Activated T-helper 17 cell treated with anti-CD3 and anti-CD28 coated beads, Interleukin-2, amount 50 U/mL, for 72 hours (primary cell): ENCODE measurements at regions not wholly inside any gene's neighbourhood (a gene's known extent, or its start where the extent isn't known, plus 50 kb on each side); places are given as distances from the start of the nearest gene placed in this dataset.
A peak's percentile ranks its signal among the peaks of the same experiment; 100 is the strongest.
"Not testable (repeated sequence)": the region's sequence is repeated elsewhere in the genome, so short reads cannot be mapped to it uniquely, and the experiment has no call there.

ENCODE experiments used
- ATAC-seq: fragments of 150-1000 bp; cut with Tn5 transposase; replicated peaks from 2 replicates; pipeline ENCODE4 v1.10.0; 2021; ENCODE audit warnings: mild to moderate bottlenecking, moderate library complexity
- H3K27ac Mint-ChIP-seq: one replicate; pipeline ENCODE4 v1.8.0; 2022; ENCODE audit warnings: mixed read lengths
- H3K27me3 Mint-ChIP-seq: one replicate; pipeline ENCODE4 v1.8.0; 2022; ENCODE audit warnings: mixed read lengths
- H3K36me3 Mint-ChIP-seq: one replicate; pipeline ENCODE4 v1.8.0; 2022; ENCODE audit warnings: low read depth, mild to moderate bottlenecking, mixed read lengths
- H3K4me1 Mint-ChIP-seq: one replicate; pipeline ENCODE4 v1.8.0; 2022; ENCODE audit warnings: mixed read lengths
- H3K4me3 Mint-ChIP-seq: one replicate; pipeline ENCODE4 v1.8.0; 2022; ENCODE audit warnings: mild to moderate bottlenecking, mixed read lengths
- H3K9me3 Mint-ChIP-seq: one replicate; pipeline ENCODE4 v1.8.0; 2022; ENCODE audit warnings: mixed read lengths

DNA sequence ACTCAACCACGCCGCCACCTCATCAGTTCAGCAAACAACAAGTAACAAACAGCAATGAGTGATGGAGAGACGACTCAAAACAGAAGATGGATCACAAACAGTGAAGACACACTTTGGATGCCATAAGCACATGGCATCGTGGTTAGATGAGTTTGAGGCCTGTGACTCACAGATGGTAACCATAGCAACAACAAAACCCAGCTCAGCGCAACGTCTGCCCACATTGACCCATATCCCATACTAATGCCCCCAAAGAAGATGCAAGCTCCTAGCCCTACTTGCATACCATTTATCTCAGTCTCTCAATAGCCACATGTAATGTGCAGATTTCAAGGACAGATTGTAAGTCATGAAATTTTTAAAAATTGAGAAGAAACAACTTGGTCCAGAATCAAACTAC, 1322.3 kb upstream of the TMEM132C start:
- Mint-ChIP-seq H3K27ac (no peak overlapping the region), H3K27me3 (peaks cover 3% of the 10 kb centered on the region), H3K36me3 (no peaks in the 10 kb centered on the region), H3K9me3 (peaks cover 3% of the 10 kb centered on the region), H3K4me3 (no peak overlapping the region), H3K4me1 (no peaks in the 10 kb centered on the region)
- ATAC-seq, result peak; percentile 56

- not testable (repeated sequence) for H3K27ac Mint-ChIP-seq, ATAC-seq, H3K36me3 Mint-ChIP-seq, H3K4me1 Mint-ChIP-seq, H3K27me3 Mint-ChIP-seq, H3K4me3 Mint-ChIP-seq, H3K9me3 Mint-ChIP-seq
Observed at GRCh38 chr12:126946958-126947357, 1320.0 kb upstream of the TMEM132C start.

- Mint-ChIP-seq H3K27me3 (no peaks in the 10 kb centered on the region), H3K36me3 (no peaks in the 10 kb centered on the region)
- ATAC-seq, result no peak
Observed at GRCh38 chr12:126949558-126949957, 1317.4 kb upstream of the TMEM132C start.

GRCh38 chr12:126950266-126950665, 1316.7 kb upstream of the TMEM132C start:
- Mint-ChIP-seq H3K36me3 (no peaks in the 10 kb centered on the region), H3K4me3 (no peak overlapping the region), H3K27ac (no peak overlapping the region), H3K9me3 (peaks cover 3% of the 10 kb centered on the region), H3K27me3 (no peaks in the 10 kb centered on the region), H3K4me1 (no peaks in the 10 kb centered on the region)
- no peak for ATAC-seq

More at GRCh38 chr12:126949558-126949957, 1317.4 kb upstream of the TMEM132C start:
- Mint-ChIP-seq H3K9me3 (peaks cover 3% of the 10 kb centered on the region), H3K4me3 (no peak overlapping the region), H3K27ac (no peak overlapping the region), H3K4me1 (no peaks in the 10 kb centered on the region)

GRCh38 chr12:126952096-126953007, 1314.6 kb upstream of the TMEM132C start:
- Mint-ChIP-seq H3K27me3 (no peaks in the 10 kb centered on the region), H3K27ac (no peak overlapping the region), H3K4me1 (no peaks in the 10 kb centered on the region), H3K36me3 (no peaks in the 10 kb centered on the region), H3K9me3 (no peaks in the 10 kb centered on the region), H3K4me3 (no peak overlapping the region)
- ATAC-seq, result no peak

GRCh38 chr12:126953365-126953889, 1313.5 kb upstream of the TMEM132C start:
- Mint-ChIP-seq H3K27ac (no peak overlapping the region), H3K9me3 (no peaks in the 10 kb centered on the region), H3K27me3 (no peaks in the 10 kb centered on the region), H3K4me3 (no peak overlapping the region), H3K4me1 (no peaks in the 10 kb centered on the region), H3K36me3 (no peaks in the 10 kb centered on the region)
- ATAC-seq, result no peak

GRCh38 chr12:126960221-126960620, 1306.7 kb upstream of the TMEM132C start:
- no peaks in the 10 kb centered on the region for H3K27me3 Mint-ChIP-seq
- H3K4me1 Mint-ChIP-seq, result no peaks in the 10 kb centered on the region
- ATAC-seq, result no peak
- no peaks in the 10 kb centered on the region for H3K36me3 Mint-ChIP-seq
- no peak overlapping the region for H3K4me3 Mint-ChIP-seq
- H3K9me3 Mint-ChIP-seq, result peaks cover 4% of the 10 kb centered on the region
- H3K27ac Mint-ChIP-seq, result no peak overlapping the region

- no peak overlapping the region for H3K4me3 Mint-ChIP-seq
- H3K4me1 Mint-ChIP-seq, result no peaks in the 10 kb centered on the region
- ATAC-seq, result no peak
- H3K36me3 Mint-ChIP-seq, result no peaks in the 10 kb centered on the region
- no peak overlapping the region for H3K27ac Mint-ChIP-seq
- H3K27me3 Mint-ChIP-seq, result no peaks in the 10 kb centered on the region
- peaks cover 4% of the 10 kb centered on the region for H3K9me3 Mint-ChIP-seq
Observed at GRCh38 chr12:126960709-126961108, 1306.3 kb upstream of the TMEM132C start.

DNA sequence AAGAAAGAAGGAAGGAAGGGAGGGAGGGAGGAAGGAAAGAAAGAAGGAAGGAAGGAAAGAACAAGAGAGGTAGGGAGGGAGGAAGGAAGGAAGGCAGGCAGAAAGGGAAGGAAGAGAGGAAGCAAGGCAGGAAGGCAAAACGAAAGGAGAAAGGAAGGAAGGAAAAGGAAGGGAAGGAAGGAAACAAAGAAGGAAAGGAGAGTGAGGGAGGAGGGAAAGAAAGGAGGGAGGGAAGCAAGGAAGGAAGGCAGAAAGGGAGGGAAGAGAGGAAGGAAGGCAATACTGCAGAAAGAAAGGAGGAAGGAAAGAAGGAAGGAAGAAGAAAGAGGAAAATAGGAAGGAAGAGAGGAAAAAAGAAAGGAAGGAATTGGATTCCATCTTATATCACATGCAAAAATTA, 1303.1 kb upstream of the TMEM132C start:
- Mint-ChIP-seq H3K27me3 (no peaks in the 10 kb centered on the region), H3K4me1 (no peaks in the 10 kb centered on the region), H3K36me3 (no peaks in the 10 kb centered on the region), H3K4me3 (no peak overlapping the region), H3K27ac (no peak overlapping the region), H3K9me3 (peaks cover 4% of the 10 kb centered on the region)
- no peak for ATAC-seq

DNA sequence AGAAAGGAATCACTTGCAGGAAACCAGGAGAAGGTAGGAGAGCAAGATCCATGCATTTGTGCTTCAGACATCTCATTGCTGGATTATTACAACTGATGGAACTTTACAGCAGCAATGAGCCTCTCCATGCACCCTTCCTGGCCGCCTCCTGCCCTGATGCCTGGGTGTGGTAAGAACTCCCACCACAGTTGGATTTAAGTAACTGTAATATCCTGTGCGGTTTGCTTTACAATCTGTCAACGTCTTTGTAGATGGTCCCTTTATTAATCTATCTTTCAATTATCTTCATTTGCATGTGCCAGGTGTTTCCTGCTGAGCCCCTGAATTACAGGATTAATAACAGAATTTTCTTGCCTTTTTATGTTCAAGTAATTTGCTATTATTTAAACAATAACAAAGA, 1300.5 kb upstream of the TMEM132C start:
- H3K4me1 Mint-ChIP-seq, result no peaks in the 10 kb centered on the region
- peaks cover 4% of the 10 kb centered on the region for H3K9me3 Mint-ChIP-seq
- no peak for ATAC-seq
- H3K36me3 Mint-ChIP-seq, result no peaks in the 10 kb centered on the region
- H3K4me3 Mint-ChIP-seq, result no peak overlapping the region
- peaks cover 1% of the 10 kb centered on the region for H3K27me3 Mint-ChIP-seq
- H3K27ac Mint-ChIP-seq, result no peak overlapping the region

DNA sequence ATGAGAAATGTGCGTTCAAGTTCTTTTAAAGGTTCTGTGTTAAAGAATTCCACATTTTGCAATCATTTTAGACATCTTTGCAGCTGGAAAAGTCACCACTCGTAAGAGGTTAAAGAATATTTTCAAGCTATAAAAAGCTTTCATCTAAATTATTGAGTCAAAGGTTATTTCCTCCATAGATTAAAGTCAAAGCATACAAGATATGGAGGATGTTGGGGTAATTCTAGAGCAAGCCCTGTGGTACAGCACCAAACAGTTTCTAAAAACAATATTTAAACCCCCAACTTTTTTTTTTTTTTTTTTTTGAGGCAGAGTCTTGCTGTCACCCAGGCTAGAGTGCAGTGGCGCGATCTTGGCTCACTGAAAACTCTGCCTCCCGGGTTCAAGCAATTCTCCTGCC, 1299.8 kb upstream of the TMEM132C start:
- Mint-ChIP-seq H3K27ac (no peak overlapping the region), H3K4me1 (no peaks in the 10 kb centered on the region), H3K27me3 (peaks cover 5% of the 10 kb centered on the region), H3K9me3 (peaks cover 4% of the 10 kb centered on the region), H3K4me3 (no peak overlapping the region), H3K36me3 (no peaks in the 10 kb centered on the region)
- no peak for ATAC-seq

DNA sequence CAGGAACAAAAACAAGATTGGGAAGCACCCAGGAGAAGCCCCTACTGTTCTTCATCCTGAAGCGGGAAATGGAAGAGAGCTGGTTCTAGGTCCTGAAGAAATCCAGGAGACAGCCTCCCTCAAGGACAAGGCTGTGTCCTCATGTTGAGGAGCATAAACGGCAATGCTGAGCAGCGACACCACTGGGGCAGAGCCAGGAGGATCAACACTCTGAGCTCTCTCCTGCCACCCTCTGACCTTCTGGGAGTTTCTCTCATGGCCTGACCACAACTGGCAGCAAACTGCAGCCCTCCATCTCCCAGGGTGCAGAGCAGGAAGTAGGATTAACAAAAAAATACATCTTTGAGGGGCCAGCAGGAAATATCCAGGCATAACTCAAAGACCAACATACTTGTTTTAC, 1292.2 kb upstream of the TMEM132C start:
- H3K4me1 Mint-ChIP-seq, result no peaks in the 10 kb centered on the region
- H3K27me3 Mint-ChIP-seq, result peaks cover 5% of the 10 kb centered on the region
- no peaks in the 10 kb centered on the region for H3K9me3 Mint-ChIP-seq
- ATAC-seq, result no peak
- no peaks in the 10 kb centered on the region for H3K36me3 Mint-ChIP-seq
- no peak overlapping the region for H3K27ac Mint-ChIP-seq
- H3K4me3 Mint-ChIP-seq, result no peak overlapping the region

- Mint-ChIP-seq H3K9me3 (no peaks in the 10 kb centered on the region), H3K4me1 (no peaks in the 10 kb centered on the region), H3K36me3 (no peaks in the 10 kb centered on the region), H3K27ac (no peak overlapping the region), H3K27me3 (peaks cover 7% of the 10 kb centered on the region), H3K4me3 (no peak overlapping the region)
- no peak for ATAC-seq
Observed at GRCh38 chr12:126976579-126976978, 1290.4 kb upstream of the TMEM132C start.

GRCh38 chr12:126979564-126979963, 1287.4 kb upstream of the TMEM132C start:
- H3K4me3 Mint-ChIP-seq, H3K36me3 Mint-ChIP-seq, H3K27me3 Mint-ChIP-seq, H3K4me1 Mint-ChIP-seq, H3K9me3 Mint-ChIP-seq, H3K27ac Mint-ChIP-seq, ATAC-seq: not testable (repeated sequence)

DNA sequence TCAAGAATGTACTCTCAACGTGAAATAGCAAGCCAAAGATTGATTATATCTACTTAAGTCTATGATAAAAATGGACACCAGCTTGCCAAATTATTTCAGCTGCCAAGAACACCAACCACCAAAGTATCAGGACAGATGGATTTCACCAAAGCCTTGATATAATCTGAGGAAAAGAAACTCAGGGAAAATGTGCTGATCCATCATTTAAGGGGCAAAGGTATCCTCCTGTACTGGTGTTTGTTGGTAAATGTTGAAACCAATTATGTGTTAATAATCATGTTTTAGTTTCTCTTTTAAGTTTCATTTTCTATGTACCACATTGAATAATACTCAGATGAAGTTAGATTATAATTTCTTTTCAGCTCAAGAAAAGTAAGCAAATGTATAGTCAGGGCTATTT, 1284.3 kb upstream of the TMEM132C start:
- peaks cover 5% of the 10 kb centered on the region for H3K27me3 Mint-ChIP-seq

More for the DNA sequence above, 1284.3 kb upstream of the TMEM132C start:
- no peaks in the 10 kb centered on the region for H3K36me3 Mint-ChIP-seq
- no peak for ATAC-seq
- H3K4me1 Mint-ChIP-seq, result no peaks in the 10 kb centered on the region
- H3K9me3 Mint-ChIP-seq, result peaks cover 5% of the 10 kb centered on the region
- no peak overlapping the region for H3K4me3 Mint-ChIP-seq
- H3K27ac Mint-ChIP-seq, result no peak overlapping the region
